Brain pericyte (primary cell): ENCODE measurements at regions not wholly inside any gene's neighbourhood (a gene's known extent, or its start where the extent isn't known, plus 50 kb on each side); places are given as distances from the start of the nearest gene placed in this dataset.
"Not testable (repeated sequence)": the region's sequence is repeated elsewhere in the genome, so short reads cannot be mapped to it uniquely, and the experiment has no call there.

ENCODE experiments used
- DNase-seq: peaks from one replicate; pipeline ENCODE4 v3.0.0-alpha.2; 2012; ENCODE audit warnings: low read depth, low spot score

- no peak for DNase-seq
Measured at GRCh38 chr4:114034189-114034588, 54.7 kb upstream of the ARSJ start.

DNA sequence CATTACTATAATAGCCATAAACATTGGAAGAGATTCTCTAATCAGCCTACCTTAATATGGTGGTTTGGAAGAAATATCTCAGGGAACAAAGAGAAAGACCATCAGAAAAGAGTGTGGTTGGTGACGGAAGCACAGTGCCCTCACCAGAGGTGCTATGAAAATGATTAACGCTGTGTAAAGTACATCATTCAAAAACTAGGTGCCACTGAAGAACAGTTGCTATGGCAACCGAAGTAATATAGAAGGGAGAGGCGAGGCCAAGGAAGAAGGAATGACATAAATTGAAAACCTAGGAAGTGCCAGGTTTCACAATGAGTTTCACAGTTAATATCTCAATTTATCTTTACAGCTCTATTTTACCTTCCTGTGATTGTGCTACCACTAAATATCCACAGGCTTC is 57.0 kb upstream of the ARSJ start:
- no peak for DNase-seq

GRCh38 chr4:114036864-114037263 is 57.4 kb upstream of the ARSJ start:
- DNase-seq, result no peak

DNA sequence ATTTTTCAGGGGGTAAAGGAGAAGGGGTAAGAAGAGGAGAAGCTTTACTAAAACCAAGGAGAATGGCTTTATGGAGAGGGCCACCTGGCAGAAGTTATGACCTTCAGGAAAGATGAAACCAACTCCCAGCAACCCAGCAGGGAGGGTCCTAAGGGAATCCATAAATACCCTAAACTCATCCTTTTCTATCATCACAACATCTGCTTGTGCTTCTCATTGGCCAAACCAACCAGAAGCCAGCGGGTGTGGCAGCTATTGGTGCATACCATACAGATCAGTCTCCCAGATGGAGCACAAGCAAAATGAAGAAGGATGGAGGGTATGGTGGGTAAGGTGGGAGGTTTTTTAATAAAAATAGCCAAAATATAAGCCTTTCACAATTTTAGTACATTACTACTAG is 58.5 kb upstream of the ARSJ start:
- no peak for DNase-seq

- DNase-seq, result no peak
Measured at GRCh38 chr4:114038762-114039387, 59.4 kb upstream of the ARSJ start.

DNA sequence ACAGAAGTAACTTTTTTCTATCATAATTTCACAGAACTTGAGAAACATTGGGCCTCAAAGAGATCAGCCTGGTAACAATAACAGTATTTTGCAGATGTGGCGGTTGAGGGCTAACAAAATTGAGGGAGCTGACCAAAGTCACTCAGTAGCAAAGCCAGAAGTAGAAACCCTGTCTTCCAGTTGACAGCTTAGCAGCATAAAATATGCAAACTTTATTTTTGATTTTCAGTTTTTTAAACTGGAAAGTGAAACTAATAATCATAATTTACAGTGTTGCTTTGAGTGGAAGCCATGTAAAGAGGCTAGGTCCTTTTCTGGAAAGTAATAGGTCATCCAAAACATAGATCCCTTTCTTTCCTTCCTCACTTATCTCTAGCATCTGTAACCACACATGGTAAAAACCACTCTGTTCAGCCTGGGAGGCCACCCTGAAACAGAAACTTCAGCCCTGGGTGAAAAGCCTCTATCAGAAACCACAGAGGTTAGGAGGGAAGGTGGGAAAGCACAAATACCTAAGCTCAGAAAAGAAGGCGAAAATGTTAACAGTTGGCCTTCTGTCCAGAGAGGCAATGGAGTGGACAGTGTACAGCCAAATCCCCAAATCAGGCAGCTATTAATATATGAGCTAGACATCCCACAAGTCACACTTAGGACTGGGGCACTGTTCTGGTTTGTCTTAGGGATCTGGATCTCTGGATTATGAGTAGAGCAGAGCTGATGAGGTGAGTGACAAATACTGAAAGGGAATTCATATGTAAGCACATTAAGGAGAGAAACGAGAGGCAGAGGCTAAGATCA is 61.1 kb upstream of the ARSJ start:
- no peak for DNase-seq

- no peak for DNase-seq
Measured at GRCh38 chr4:114041117-114041475, 61.6 kb upstream of the ARSJ start.

DNA sequence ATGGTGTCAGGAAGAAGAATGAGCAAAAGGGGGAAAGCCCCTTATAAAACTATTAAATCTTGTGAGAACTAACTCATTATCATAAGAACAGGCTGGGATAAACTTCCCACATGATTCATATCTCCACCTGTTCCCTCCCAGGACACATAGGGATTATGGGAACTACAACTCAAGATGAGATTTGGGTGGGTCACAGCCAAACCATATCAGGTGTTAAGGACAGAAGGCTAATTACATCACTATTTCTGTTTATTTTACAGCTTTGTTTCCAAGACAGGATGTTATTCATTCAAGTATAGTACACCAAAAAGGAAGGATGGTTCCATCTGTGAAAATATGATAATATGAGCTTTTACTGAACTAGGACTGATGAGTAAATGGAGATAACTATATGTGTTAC is 63.7 kb upstream of the ARSJ start:
- no peak for DNase-seq

- DNase-seq, result not testable (repeated sequence)
Measured at GRCh38 chr4:114044351-114044750, 64.9 kb upstream of the ARSJ start.

GRCh38 chr4:114046331-114046730 is 66.9 kb upstream of the ARSJ start:
- DNase-seq, result no peak

DNA sequence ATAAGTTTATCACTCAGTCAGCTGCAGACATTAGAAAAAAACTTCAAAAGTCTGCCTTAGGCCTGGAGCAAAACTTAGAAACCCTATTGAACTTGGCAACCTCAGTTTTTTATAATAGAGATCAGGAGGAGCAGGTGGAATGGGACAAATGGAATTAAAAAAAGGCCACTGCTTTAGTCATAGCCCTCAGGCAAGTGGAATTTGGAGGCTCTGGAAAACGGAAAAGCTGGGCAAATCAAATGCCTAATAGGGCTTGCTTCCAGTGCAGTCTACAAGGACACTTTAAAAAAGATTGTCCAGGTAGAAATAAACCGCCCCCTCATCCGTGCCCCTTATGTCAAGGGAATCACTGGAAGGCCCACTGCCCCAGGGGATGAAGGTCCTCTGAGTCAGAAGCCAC is 68.7 kb upstream of the ARSJ start:
- DNase-seq, result not testable (repeated sequence)

DNA sequence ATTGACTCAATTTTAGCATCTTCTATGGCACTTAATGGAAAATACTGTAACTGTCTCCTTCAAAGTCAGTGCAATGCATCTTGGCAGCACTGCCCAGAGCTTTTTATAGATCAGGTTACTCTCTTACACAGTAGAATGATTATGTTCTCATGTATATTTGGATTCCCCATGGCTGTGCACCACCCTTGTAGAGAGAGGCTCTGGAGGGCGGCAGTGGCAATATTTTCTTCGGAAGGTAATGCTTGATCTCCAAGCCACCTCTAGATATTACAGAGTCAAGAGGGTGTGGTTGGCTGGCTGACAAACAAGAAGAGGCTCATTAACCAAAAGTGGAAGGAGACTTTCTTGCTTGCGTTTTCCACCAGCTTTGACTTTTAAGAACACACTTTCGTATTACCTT is 72.8 kb upstream of the ARSJ start:
- no peak for DNase-seq

GRCh38 chr4:114056599-114056998 is 77.2 kb upstream of the ARSJ start:
- no peak for DNase-seq

- no peak for DNase-seq
Measured at GRCh38 chr4:114057746-114058145, 78.3 kb upstream of the ARSJ start.

DNA sequence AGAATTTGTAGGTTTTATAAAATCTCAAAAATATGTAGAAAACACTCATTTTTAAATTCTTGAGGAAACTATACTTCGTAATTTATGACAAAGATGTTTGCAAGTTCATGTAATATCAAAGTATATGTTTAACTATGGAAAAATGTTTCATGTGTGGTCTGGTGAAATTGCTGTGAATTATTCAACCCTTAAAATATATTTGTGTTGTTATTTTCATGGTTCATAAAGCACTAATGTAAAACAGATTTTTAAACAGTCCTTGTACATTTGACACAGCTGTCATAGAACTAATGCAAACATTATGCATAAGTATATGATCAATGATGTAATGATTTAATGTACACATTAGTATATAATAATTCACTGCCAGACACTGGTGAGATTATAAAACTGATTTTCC is 83.1 kb upstream of the ARSJ start:
- no peak for DNase-seq

DNA sequence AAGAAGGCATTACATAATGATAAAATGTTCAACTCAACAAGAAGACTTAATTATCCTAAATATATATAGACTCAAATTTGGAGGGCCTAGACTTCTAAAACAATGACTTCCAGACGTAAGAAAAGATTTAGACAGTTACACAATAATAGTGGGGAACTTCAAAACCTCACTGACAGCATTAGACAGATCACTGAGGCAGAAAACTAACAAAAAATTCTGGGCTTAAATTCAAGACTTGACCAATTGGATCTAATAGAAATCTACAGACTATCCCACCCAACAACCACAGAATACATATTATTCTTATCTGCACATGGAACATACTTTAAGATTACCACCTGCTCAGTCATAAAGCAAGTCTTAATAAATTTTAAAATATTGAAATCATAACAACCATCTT is 93.3 kb upstream of the ARSJ start:
- DNase-seq, result no peak

DNA sequence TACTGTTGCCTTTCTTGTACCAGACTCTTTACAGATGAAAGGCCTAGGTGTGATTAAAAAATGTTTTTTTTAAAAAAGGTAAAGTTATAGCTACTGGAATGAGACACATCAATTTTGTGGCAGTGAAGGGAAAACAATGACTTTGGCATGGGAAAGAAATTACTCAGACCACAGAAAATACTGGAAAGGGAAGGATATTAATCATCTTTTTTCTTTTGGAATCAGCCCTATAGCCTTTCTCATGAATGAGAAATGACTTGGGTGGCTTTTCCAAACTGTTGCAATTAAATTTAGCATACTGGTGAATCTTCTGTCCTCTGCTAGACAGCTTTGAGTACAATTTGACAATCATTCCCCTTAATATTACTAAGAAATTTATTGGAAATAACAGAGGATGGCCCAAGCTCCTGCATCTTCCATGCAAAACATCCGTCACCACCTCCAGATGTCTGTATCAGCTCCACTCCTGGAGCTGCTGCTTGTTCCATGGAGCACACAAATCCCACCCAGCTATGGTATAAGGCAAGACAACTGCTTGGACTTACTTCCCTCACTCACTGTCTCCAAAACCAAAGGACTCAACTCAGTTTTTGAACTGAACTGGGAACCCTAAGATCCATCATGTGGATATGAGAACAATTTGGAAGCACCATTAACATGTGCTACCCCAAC is 97.6 kb upstream of the ARSJ start:
- DNase-seq, result no peak

DNA sequence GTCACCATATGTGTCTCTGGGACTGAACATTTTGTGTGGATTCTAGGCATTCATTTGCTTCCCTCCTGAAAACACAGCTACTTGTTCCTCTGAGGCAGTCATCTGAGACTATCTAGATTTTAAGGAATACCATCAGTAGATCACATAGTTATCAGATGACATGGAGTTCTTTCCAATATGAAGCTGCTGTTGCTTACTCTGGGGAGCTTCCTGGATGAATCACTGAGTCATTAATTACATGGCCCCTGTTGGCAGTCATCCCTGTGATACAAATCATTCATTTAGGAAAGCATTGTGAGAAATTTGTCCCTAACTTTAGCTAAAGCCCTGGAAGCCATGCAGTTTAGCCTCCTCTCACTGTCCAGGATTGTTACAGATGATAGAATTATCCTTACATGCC is 98.2 kb upstream of the ARSJ start:
- DNase-seq, result no peak

- DNase-seq, result no peak
Measured at GRCh38 chr4:114078636-114079035, 99.2 kb upstream of the ARSJ start.

GRCh38 chr4:114081783-114082182 is 102.3 kb upstream of the ARSJ start:
- DNase-seq, result no peak

DNA sequence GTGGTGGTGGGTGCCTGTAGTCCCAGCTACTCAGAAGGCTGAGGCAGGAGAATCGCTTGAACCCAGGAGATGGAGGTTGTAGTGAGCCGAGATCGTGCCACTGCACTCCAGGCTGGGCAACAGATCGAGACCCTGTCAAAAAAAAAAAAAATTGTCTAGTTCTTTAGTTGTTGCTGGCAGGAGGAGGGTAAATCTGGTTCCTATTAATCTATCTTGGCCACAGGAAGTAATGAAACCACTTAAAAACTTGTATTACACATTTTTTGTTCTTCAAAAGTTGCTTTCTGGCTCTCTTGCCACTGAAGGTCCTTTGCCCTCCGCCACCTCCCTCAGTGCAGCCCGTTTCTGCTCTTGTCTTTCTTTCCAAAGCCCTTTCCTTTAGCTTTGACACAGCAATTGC is 102.9 kb upstream of the ARSJ start:
- DNase-seq, result no peak

DNA sequence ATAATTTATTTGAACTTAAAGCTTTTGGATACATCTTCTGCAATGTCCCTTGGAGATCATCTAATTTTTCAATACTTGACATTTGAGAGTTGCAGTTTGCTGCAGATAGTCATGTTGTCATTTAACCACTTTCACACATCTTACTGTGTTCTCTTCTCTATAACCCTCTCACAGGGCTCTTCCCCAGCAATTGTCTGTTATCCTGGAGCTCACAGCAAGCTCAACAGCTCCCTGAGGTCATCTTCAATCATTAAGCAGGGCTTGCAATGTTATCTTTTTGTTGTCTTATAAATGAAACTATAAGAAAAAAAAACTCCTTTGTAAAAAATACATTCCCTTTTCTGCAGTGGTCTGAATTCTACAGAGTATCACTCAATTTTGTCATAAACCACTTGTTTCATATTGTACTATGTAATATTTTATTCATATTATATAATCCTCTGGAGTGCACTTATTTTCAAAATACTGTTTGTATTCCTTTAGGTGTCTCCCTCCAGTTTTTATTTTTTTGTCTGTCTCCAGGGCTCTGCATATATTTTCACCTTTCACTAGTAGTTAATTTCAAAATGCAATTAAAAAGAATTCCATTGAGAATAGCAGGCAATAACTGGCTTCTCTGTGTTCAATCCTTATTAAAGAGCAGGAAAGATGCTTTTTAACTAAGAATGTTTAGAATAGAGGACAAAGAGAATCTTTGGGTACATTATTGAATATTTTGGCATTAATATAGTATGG is 106.3 kb upstream of the ARSJ start:
- no peak for DNase-seq
